NT2/D1 (cell line): ENCODE measurements at regions not wholly inside any gene's neighbourhood (a gene's known extent, or its start where the extent isn't known, plus 50 kb on each side); places are given as distances from the start of the nearest gene placed in this dataset.

Experiments
- SUZ12 ChIP-seq: IDR thresholded peaks from 2 replicates; pipeline ENCODE4 v1.6.1; 2011; ENCODE audit not compliant: insufficient read length, insufficient read depth; ENCODE audit errors: extremely low read depth
- YY1 ChIP-seq: IDR thresholded peaks from 2 replicates; pipeline ENCODE4 v1.6.1; 2011; ENCODE audit not compliant: insufficient read length, insufficient read depth

DNA sequence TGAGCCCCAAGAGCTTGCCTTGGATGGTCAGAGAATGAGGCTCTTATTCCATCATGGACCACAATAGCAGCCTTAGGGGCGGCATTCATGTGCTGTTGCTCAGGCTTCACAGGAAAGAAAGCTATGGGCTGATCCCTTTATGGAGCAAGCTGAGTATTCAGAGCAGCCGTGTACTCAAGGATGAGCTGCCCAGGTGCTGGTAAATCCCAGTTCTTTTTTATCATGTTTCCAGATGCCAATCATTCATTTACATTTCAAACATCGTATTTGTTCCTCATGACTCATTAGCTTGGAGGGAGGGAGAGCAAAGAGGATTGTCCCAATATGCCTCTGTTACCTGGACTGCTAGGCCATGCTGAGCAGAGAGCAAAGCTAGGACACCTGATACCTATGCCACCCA lies 475.7 kb downstream of the SHISA9 start:
- TF ChIP-seq SUZ12, result no peak
- TF ChIP-seq YY1, result no peak
